ENCODE measurements at regions not wholly inside any gene's neighbourhood (a gene's known extent, or its start where the extent isn't known, plus 50 kb on each side); places are given as distances from the start of the nearest gene placed in this dataset.

GRCh38 chr4:165628572-165628971 is 244.5 kb upstream of the TLL1 start:
- no peak for TF ChIP-seq CTCF (conservative IDR thresholded peaks at IDR 0.05)
- H3K27ac ChIP-seq, result no peak overlapping the region

GRCh38 chr4:165630671-165631070 is 242.4 kb upstream of the TLL1 start:
- TF ChIP-seq CTCF (conservative IDR thresholded peaks at IDR 0.05), result no peak
- no peak overlapping the region for H3K27ac ChIP-seq

- H3K27ac ChIP-seq, result 0 out of 2 replicates have a peak overlapping the region, but pooled peaks have one; percentile 9
- no peak for TF ChIP-seq CTCF (conservative IDR thresholded peaks at IDR 0.05)
Measured at GRCh38 chr4:165631208-165631894, 241.7 kb upstream of the TLL1 start.

- no peak for TF ChIP-seq CTCF (conservative IDR thresholded peaks at IDR 0.05)
- H3K27ac ChIP-seq, result no peak overlapping the region
Measured at GRCh38 chr4:165631912-165632311, 241.1 kb upstream of the TLL1 start.

- no peak for TF ChIP-seq CTCF (conservative IDR thresholded peaks at IDR 0.05)
- H3K27ac ChIP-seq, result no peak overlapping the region
Measured at GRCh38 chr4:165634766-165635165, 238.3 kb upstream of the TLL1 start.

GRCh38 chr4:165635381-165635780 is 237.7 kb upstream of the TLL1 start:
- TF ChIP-seq CTCF (conservative IDR thresholded peaks at IDR 0.05), result no peak
- H3K27ac ChIP-seq, result no peak overlapping the region

- H3K27ac ChIP-seq, result no peak overlapping the region
- no peak for TF ChIP-seq CTCF (conservative IDR thresholded peaks at IDR 0.05)
Measured at GRCh38 chr4:165635951-165636350, 237.1 kb upstream of the TLL1 start.
